Occipital lobe (tissue), 1 donor: ENCODE measurements at regions not wholly inside any gene's neighbourhood (a gene's known extent, or its start where the extent isn't known, plus 50 kb on each side); places are given as distances from the start of the nearest gene placed in this dataset.

Experiments
- DNase-seq: peaks from one replicate; lab custom pipeline; 2025; lab: John Stamatoyannopoulos, UW

DNA sequence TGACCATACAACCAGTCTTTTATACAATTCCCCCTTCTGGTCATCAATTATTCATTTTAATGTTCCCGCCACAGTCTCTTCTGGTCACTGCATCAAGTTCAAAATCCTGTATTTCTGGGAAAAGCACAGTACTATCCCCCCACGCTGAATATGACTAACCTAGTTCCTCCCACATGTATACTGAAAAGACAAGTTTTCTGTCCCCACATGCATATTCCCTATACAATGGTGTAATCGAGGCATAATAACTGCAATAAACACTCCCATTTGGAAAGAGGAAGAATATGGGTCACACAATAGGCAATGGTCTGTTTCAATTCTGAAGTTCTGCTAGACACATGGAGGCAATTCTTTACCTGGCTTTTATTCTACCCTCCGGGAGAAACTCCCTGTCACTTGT, 344.9 kb downstream of the EFNA5 start:
- DNase-seq = no peak

DNA sequence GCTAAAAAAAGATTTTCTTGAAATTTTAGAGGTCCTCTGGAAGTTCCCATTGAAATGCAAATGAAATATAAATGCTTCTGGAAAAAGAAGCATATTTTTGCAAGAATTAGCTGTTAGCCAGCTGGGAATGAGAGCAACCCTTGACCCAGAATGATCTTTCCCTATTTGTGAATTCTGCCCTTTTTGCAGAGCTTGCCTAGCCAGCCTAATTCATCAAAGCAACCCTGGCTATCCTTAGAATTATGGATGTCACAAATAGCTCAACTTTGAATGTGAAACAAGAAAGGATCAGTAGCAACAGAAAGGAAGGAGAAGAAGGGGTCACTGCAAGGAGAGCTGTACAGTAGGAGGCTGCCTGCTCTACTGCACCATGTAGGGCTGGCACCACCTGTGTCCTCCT, 345.9 kb downstream of the EFNA5 start:
- DNase-seq = no peak

DNA sequence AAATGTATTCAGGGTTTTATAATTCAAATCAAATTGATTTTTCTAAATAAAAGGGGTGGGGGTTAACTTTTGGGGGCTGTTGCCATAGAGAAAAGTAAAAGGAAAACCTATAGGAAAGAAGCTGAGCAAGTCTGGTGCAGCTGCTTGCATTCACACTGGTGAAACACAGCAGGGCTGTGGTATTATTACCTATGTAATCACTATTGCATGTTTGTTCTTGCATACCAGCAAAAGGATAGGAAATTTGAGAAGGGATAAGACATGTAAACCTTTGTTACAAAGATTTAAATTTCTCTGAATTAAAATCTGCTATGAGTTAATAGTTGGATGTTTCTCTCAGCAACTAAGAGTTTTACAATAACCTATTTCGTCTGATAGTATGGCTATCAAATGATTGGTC, 346.7 kb downstream of the EFNA5 start:
- DNase-seq = no peak

DNA sequence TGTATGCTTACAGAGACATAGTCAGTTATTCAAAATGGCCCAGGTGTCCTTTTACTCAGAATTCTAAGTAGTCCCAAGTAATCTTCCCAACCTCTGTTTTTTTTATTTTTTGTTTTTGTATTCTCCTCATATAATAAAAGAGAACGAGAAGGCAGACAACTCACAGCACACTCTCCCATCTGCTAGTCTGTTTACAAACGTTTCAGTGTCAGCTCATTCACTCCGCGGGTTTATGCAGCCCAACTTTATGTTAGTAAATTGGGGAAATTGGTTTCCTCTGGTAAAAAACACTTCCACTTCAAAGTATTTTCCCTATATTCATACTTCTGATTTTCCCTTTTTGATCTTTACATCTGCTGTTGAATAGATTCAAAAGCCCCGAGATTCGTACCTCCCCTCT, 347.2 kb downstream of the EFNA5 start:
- DNase-seq = no peak

DNA sequence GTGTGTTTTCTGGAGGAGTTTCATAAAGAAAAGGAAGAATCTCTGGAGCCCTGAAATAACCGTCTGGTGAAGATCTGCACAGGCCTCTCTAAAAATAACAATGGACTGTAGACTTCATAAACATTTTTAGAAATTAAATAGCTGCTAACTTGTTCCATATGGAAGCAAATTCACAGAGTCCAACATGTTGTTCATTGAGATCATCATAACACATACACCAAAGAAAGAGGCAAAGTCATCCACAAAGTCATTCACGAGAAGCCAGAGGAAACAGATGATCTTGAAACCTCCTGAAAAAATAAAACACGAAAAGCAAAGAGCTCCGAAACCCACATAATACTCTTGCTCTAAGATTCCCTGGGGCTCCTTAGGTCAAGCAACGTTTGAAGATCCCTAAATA, 347.8 kb downstream of the EFNA5 start:
- no peak for DNase-seq

DNA sequence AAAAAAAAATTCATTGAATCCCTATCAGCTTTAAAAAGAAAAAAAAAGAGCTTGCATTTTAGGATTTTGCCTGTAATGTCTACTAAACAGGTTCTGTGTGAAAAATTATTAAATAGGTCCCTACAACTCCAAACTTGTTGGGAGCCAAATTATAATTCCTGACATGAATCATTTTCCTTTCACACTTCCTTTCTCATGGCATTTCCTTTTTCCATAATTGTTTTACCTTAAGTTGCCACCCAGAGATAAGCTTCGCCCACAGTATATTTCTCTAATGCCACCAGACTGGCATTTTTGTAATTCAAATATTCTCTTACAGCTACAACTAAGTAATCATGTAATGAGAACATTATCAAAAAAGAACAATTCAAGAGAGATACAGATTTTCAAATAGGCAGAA, 348.8 kb downstream of the EFNA5 start:
- no peak for DNase-seq

DNA sequence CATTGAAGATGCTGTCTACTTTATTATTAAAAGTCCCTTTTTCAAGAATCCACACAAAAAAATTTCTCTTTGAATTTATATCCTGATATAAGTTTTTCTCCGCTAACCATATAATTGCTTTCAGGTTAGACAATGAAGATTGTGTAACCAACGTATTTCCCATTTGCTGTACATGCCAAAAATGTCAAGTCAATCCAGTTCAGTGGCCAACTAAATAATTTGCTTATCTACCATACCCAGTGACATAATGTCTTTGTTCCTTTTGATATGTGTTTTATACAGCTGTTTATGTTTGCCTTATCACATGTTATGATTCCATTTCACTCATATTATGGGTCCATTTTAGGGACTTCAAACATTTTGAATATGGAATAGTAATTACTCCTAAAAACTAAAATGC, 349.9 kb downstream of the EFNA5 start:
- DNase-seq = no peak

DNA sequence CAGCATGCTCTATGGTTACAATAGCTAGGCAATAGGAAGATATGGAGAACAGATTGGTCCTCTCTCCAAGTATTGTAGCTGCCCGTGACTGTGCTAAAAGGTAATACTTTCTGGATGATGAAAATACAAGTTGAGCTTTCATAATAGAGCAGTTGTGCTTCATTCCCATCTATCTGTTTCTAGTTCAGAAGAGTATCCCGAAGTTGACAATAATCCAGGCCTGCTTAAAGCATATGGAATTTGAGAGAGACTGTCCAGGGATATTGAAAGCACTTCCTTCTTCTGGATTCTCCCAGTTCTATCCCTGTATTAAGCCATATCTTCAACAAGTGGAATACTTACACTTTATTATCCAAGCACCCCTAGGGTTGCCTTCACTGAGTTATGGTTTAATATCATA, 350.4 kb downstream of the EFNA5 start:
- no peak for DNase-seq

DNA sequence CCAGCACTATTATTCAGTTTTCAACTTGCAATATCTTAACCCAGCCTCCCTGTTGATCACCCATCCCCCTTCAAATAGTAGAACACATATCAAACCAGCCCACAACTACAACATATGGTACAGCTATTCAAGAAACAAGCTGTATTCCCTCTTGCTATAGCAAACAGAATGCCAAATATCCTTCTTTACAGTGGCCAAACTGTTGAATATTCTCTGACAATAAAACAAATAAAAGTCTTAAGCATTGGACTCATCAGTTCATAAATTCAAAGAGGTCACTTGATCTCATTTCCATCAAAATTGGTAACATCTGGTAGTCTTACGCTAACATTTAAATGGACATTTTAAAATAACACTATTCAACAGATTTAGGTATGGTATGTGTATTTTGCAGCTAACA, 350.8 kb downstream of the EFNA5 start:
- DNase-seq = no peak

DNA sequence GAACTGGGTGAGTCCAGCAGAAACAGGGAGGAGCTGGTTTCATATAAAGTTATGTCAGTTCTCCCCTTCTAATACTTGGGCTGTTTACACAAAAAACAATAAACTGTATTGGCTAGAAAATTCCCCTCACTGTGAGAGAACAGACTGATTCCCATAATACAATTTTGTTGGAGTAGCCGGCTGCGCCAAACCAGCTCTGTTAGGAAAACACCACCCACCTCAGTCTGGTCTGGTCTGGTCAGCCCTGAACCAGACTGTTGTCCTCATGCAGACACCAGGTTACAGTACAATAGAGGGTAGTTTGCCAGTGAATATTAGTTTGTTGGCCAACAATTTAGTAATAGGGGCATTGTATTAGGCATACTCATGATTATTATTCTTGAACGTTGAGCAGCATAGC, 356.4 kb downstream of the EFNA5 start:
- DNase-seq = no peak

DNA sequence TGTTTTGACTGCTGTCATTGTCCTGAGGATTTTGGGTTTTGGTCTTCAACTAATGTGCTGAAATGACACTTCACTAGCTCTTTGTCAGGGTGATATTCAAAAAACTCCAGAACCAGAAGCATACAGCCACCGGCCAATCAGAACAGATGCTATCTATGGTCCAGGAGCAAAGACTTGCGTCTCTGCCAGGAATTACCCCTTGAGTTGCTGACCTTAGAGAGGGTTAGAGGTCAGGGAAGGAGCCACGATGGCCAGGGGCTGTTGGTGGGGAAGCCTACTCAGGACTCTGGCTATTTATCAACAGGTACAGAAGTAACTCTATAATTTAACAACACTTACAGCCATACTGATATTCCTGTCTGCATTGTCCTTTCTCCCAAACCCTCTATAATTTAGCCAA, 356.8 kb downstream of the EFNA5 start:
- DNase-seq = no peak

DNA sequence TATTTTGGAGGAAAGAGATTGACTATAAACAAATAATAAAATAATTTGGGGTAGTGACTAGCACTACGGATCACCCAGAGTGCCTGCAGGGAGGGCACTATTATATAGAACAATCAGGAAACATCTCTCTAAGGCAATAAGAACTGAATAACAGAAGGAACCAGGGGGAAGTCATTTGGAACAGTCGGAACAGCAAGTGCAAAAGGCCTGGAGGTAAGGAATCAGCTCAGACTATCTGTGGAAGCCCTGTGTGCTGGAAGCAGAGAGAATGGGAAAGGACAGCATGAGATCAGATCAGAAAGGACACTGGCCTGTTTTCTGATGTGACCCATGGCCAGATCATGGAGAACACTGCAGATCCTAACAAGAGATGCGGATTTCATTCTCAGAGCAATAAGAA, 357.6 kb downstream of the EFNA5 start:
- no peak for DNase-seq

DNA sequence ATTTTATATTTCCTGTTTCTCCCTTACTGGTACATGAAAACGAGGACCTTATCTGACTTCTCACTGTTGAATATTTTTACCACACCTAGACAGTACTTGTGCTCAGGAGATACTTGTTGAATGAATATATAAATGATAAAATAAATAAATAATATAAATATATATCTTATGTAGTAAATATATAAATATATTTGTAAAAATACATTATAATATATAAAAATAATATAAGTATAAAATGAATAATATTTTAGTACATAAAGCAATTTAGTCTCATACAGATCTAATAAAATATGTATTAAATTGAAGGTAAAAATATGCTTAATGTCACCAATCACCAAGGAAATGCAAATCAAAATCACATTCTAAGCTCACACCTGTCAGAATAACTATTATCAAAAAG, 360.6 kb downstream of the EFNA5 start:
- no peak for DNase-seq

DNA sequence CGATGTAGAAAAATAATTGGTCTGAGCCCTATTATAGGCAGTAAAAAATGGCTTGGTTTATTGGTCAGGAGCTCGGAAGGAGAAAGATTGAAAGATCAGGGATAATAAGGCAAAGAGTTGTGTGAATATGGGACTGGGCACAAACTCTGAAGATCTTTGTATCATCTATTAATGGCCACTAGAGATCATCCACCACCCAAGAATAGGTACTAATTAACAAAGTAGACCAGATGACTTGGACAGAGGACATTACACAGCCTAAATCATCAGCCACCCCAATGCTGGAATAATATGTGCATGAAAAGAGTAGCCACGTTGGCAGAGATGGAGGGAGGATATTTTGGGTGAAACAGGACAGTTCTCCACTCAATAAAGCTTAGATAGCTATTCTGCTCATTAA, 364.1 kb downstream of the EFNA5 start:
- no peak for DNase-seq

DNA sequence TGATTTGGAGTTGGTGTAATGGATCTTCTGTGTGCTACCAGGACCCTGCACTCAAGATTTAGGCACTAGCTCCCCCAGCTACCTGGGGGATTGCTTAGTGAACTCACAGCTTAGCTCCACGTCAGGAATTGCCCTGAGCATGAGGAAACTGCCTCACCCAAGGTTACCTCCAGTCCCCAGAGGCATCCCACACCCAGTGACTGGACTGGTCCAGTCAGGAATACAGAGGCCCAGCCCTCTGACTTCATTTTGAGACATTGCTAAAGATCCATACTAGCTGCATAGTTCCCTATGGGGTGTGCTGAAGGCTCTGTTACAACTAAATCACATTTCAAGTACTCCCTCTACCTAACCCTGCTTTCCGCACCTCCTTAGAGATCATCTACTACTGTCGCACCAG, 364.7 kb downstream of the EFNA5 start:
- no peak for DNase-seq

DNA sequence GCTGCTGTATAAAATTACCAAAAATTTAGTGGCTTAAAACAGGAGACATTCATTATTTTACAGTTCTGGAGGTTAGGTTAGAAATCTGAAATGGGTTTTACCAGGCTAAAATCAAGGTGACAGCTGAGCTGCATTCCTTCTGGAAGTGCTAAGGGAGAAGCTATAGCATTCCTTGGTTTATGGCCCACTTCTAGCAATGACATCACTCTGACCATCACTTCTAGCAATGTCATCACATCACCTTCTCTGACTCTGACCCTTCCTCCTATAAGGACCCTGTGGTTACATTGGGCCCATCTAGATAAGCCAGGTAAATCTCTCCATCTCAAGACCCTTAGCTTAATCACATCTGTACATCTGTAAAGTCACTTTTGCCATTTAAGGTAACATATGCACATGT, 366.1 kb downstream of the EFNA5 start:
- DNase-seq = no peak

DNA sequence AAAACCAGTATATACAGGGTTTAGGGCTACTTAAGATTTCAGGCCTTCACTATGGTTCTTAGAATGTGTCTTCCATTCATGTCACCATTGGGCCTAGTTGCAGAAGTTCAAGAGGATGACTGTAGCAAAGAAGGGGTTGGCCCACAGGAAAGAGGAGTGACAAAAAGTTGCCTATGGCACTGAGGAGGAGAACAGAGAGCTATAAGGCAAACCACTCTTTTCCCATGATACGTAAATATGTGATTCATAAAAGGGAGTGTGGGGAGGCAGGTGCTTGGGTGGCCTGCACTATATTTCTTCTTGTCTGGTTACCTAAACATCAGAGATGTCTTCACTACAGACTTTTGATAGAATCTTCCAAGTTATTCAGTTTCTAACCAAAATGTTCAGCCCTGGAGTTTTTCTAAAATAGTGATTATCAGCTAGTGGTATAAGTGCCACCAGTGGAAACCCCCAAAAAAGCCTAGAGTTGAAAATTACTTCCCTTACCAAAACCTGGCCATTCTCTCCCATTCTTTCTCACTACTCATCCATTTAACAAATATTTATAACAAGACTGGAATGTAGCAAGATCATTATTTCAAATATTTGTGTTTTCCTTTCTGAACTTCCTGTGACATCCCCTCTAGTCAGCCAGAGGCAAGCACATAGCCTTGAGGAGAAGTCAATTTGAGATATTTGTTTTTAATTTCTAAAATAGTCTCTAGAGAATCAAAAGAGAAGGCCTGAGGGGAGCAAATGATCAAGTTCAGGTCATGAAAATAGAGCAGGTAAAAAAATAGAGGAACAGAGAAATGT, 367.4 kb downstream of the EFNA5 start:
- DNase-seq = no peak

DNA sequence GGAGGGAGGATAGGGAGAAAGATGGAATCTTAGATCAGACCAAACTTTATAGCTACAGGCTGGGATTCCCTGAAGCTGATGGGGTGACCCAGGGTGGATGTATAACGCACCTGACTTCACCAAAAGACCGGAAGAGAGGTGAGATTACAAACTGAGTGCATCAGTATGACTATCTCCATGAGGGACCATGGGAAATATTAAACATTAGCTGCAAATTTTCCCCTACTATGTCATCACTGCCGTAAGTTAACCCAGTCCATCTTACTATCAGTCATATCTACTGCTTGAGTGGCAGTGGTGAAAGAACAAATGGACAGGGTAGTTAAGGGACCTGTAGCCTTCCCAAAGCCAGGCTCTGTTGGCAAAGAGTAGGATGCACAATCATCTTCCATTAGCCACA, 368.3 kb downstream of the EFNA5 start:
- DNase-seq = no peak

DNA sequence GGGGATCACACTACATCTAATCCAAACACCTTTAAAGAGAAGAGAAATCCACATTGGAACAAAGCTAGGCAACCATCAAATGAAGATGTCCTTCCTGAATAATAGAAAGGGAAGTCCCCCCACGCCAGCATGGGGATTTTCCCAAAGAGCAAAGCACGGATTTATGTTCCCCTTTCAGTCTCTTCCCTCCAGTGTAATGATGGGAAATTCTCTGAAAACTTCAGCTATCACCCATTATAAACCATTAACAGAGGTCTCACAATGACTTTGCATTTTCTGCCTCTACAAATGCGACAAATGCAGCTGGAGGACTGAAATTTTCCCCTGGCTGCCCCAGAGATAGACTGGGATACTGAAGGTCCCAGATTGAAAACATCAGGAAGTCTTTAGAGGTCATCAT, 368.7 kb downstream of the EFNA5 start:
- DNase-seq = no peak

DNA sequence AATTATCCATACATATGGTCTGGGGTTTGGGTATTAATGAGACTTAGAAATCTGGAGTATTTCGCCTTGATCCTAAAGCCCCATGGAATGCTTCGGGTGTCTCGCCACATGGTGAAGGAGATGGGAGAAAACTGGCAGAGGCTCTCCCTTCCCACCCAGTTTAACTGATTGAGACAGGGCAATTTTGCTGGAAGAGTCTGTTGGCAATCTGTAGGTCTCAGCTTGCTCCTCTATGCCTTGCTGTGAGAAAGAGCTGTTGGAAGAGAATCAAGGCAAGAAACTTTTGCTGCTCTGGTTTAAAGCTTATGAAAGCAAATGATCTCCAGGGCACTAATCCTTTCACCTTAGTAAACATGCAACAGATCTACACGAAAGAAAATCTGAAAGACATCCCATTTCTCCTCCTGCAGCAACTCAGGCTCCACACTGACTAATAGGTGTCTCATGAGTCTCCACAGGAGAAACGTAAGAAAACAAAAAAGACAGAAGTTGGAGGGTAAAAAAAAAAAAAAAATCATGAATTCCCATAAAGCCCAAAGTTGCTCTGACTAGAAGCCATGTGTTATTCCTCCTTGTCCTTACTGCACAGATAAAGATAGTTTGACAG, 369.9 kb downstream of the EFNA5 start:
- DNase-seq = no peak

DNA sequence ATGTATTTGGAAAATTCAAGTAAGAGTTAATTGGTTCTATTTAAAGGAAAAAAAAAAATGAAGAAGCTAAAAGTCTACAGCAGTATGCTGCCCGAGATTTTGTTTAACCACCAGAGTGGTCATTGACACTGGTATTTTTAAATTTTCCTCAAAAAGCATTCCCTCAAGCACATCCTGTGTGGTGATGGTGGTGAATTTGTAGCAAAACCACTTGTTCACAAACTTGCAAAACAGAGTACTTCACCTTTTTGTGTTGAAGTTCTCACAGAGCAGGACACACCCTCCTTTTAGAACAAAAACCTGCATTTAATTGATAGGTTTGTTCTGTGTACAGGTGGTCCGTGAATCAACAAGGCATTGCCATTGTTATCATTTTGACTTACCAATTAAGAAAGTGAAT, 374.2 kb downstream of the EFNA5 start:
- DNase-seq = no peak

DNA sequence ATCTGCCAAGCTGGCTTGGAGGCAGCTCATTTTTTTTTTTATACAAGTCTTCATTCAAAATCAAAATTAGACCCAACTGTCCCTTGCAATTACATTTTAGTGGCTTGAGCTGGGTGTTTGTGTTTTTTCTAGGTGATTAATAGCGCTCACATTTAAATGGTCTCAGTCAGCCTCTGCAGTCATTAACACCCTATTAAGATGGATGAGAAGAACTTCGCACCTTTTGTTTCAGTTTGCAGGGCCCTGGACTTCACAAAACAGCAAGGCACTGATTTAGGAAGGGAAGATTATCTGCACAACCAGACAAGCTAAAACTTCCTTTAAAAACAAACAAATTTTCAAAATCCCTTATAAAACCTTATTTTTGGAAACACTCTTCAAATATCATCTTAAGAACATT, 374.8 kb downstream of the EFNA5 start:
- no peak for DNase-seq

DNA sequence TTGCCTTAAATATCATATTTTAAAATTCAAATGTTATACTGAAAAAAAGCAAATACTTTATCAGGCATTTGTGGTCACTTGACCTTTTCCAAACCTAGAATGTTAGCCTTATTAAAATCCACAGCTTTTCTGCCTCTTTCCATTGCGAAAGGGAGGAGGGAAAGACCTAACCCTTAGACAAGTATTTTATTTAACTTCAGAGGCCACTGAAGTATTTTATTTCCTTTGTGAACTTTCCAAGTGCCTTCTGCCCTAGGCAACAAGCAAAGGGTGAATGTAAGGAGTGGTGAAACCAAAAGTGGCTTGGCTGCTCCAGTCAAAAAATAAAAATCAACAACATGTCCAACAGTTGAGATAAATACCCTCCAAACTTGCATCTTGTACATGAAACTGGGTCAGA, 376.1 kb downstream of the EFNA5 start:
- DNase-seq = no peak

DNA sequence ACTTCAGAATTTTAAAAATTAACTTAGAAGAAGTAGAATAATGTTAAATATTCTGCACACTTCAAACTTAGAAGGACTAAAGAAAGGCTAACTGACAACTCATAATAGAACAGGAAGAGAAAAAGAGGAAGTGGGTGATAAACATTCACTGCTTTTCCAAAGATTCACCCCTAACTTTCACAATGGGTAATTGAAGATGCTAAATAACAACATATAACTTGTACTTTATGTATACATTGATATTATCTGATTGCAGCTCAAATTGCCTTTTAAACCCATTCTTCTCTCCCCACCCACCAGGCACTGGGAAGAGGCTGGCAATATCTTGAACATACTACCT, 376.6 kb downstream of the EFNA5 start:
- DNase-seq = no peak
